ENCODE measurements at regions not wholly inside any gene's neighbourhood (a gene's known extent, or its start where the extent isn't known, plus 50 kb on each side); places are given as distances from the start of the nearest gene placed in this dataset.

DNA sequence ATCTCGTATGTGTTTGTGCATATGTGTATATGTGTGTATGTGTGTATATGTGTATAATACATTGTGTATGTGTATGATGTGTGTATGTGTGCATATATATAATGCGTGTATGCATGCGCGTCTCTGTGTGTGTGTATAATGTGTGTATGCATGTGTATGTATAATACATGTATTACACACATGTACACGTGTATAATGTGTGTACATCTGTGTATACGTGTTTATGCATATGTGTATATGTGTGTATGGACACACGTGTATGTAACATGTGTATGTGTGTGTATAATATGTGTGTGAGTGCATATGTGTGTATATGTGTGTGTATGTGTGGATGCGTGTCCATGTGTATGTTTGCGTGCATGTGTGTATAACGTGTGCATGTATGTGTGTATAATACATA is 433.7 kb upstream of the RBFOX1 start:
- no peak overlapping the region for H3K4me3 ChIP-seq (replicated peaks in 1 of 2; ENCODE audit: low read depth in 2 of 2, low read length in 2 of 2)
- DNase-seq (ENCODE audit: low read depth in 2 of 2): no peak
- no peak for TF ChIP-seq CTCF (IDR thresholded peaks at IDR 0.05; ENCODE audit: low read depth, low read length)

- DNase-seq (ENCODE audit: low read depth in 2 of 2): no peak
- no peak for TF ChIP-seq CTCF (IDR thresholded peaks at IDR 0.05; ENCODE audit: low read depth, low read length)
Observed at GRCh38 chr16:6897876-6898485, 434.7 kb upstream of the RBFOX1 start.

GRCh38 chr16:6892966-6893365 is 439.7 kb upstream of the RBFOX1 start:
- no peak for DNase-seq (ENCODE audit: low read depth in 2 of 2)
- no peak for TF ChIP-seq CTCF (IDR thresholded peaks at IDR 0.05; ENCODE audit: low read depth, low read length)
- no peak overlapping the region for H3K4me3 ChIP-seq (replicated peaks in 1 of 2; ENCODE audit: low read depth in 2 of 2, low read length in 2 of 2)

More at GRCh38 chr16:6897876-6898485, 434.7 kb upstream of the RBFOX1 start:
- no peak overlapping the region for H3K4me3 ChIP-seq (replicated peaks in 1 of 2; ENCODE audit: low read depth in 2 of 2, low read length in 2 of 2)

GRCh38 chr16:6891496-6891895 is 441.1 kb upstream of the RBFOX1 start:
- TF ChIP-seq CTCF (IDR thresholded peaks at IDR 0.05; ENCODE audit: low read depth, low read length): no peak
- no peak for DNase-seq (ENCODE audit: low read depth in 2 of 2)
- no peak overlapping the region for H3K4me3 ChIP-seq (replicated peaks in 1 of 2; ENCODE audit: low read depth in 2 of 2, low read length in 2 of 2)

DNA sequence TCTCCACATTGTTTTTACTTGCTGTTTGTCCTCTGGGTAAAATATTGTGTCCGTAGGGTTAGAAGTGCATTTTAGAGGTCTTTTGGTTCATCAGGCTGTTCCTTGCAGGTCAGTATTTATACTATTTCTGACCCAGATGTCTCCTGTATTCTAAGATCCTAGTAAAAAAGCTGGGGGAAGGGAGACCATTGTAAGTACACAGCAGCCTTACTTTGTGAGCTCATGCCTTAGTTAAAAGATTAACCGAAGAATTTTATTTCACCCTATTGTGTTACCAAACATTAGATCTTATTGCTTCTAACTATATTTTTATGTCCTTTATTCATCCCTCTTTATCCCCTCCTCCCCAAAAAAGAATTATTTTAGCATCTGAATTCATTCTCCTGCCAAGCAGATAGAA is 444.1 kb upstream of the RBFOX1 start:
- DNase-seq (ENCODE audit: low read depth in 2 of 2): no peak
- no peak for TF ChIP-seq CTCF (IDR thresholded peaks at IDR 0.05; ENCODE audit: low read depth, low read length)
- no peak overlapping the region for H3K4me3 ChIP-seq (replicated peaks in 1 of 2; ENCODE audit: low read depth in 2 of 2, low read length in 2 of 2)

DNA sequence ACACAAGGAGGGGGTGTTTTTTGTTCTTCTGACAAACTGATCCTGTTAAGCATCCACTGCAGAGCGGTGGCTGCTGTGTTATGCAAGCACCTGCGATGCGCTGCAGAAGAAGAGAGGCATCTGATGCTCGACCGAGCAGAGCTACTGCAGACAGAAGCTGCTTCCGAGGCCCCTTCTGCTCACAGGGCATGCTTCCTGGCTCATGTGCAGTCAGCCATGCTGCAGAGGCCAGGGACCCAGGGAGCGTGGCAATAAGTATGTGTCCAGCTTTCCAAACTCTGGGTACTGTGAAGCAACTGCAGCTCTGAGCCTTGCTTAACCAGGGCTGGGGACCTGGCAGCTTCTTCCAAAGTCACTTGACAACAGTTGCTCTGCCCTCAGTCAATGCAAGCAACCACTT is 448.6 kb upstream of the RBFOX1 start:
- DNase-seq (ENCODE audit: low read depth in 2 of 2): no peak

More for the DNA sequence above, 448.6 kb upstream of the RBFOX1 start:
- no peak for TF ChIP-seq CTCF (IDR thresholded peaks at IDR 0.05; ENCODE audit: low read depth, low read length)
- H3K4me3 ChIP-seq (replicated peaks in 1 of 2; ENCODE audit: low read depth in 2 of 2, low read length in 2 of 2): no peak overlapping the region
